Renal cortex interstitium (tissue), 11 donors: ENCODE measurements at regions not wholly inside any gene's neighbourhood (a gene's known extent, or its start where the extent isn't known, plus 50 kb on each side); places are given as distances from the start of the nearest gene placed in this dataset.
"Not testable (repeated sequence)": the region's sequence is repeated elsewhere in the genome, so short reads cannot be mapped to it uniquely, and the experiment has no call there.

Experiments
- DNase-seq, 11 donors: peaks; one replicate each; pipeline ENCODE4 v3.0.0-alpha.2; 2013; ENCODE audit warnings: low read depth in 9 of 11, low spot score in 4 of 11; ENCODE audit errors: extremely low read depth in 1 of 11

DNA sequence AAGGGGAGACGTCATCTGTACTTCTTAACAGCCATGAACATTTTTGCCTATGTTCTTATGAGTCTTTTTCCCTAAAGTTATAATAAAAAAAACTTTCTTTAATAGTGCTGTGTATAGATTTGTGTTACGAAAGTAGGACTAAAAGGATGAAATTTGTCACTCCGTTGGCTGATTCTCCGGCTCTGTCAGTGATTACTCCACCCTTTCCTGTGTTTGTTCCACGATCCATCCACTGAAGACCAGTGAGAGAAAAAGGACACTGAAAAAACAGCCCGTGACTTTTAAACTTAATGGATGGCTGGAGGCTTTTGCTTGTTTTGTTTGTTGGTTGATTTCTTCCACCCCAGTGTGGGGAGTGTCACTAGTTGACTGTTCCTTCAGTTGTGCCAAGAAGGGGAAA is 232.0 kb upstream of the NOX3 start:
- peak in 1 of 11 donors; percentile 3 for DNase-seq

- no peak for DNase-seq
These were observed 229.0 kb upstream of the NOX3 start for GRCh38 chr6:155684416-155685196.

DNA sequence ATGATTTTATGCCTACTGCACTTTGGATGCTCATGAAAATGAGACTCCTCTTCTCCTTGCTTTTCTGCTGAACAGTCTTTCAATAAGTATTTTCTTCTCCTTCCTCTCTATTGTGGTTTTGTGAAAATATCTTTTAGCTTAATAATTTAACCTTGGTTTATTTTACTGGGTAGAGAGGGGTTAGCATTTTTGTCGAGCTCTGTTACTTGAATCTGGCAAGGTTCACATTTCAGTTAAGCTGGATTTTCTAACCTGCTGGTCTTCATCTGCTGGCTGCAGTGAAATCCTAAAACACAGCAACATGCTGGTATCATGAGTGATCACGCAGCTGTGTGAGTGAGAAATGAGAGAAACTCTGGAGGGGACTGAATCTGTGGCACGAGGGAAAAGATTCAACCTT is 222.7 kb upstream of the NOX3 start:
- no peak for DNase-seq

DNA sequence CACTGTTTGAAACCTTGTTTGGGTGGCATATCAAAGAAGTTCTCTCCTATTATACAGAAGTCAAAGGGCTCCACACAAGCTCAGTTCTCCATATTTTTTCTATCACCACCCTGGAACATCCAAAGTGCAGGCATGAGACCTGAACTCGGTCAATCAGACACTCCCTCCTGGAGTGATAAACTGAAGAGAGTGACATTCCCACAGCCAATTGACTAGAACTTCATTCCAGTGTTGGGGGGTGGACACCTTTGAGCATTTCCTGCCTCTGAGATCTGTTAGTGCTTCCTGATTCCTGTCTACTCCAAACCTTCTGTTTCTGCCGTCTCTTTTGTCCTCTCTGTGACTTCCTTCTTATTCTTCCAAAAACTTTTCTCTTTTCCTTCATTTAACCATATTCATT is 220.7 kb upstream of the NOX3 start:
- DNase-seq = no peak

- no peak for DNase-seq
These were observed 215.0 kb upstream of the NOX3 start for GRCh38 chr6:155670655-155671054.

DNA sequence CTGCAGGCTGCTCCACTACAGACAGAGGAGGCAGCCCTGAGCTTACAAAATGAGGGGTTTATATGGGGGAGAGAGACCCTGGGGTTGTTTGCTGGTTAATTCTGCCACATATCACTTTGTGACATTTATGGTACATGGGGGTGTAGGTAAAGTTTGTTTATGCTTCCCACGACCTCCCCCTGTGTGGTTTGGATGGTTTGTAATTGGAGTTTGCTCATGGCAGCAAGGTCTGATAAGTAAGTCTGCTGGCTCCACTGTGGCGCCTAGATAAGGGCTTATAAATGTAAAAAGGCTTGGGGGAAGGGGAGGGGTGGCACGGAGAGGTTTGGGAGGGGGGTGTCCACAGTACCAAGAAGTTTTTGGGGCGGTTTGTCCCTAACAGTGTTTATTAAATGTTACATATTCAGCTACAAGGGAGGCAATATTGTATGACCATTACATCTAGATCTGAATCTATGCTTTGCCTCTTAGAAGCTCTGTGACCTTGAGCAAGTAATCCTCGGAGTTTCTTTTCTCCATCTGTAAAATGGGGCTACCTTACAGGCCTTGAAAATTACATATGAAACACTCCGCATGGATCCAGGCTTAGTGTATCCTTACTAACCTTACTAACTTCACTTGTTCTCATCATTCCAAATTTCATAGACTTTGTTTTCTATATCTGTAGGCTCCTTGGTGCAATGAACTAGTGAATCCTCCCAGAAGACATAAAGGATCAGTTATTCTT is 204.8 kb upstream of the NOX3 start:
- peak in 3 of 11 donors; percentile 2 to 9 (median 4) for DNase-seq

DNA sequence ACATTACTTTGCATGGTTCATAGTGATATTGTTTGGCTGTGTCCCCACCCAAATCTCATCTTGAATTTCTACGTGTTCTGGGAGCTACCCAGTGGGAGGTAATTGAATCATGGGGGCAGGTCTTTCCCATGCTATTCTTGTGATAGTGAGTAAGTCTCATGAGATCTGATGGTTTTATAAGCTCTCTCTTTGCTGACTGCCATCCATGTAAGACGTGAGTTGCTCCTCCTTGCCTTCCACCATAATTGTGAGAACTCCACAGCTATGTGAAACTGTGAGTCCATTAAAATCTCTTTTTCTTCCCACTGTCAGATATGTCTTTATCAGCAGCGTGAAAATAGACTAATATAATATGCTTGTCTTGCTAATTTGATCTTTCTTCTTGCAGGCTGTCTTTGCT is 200.4 kb upstream of the NOX3 start:
- DNase-seq = no peak

DNA sequence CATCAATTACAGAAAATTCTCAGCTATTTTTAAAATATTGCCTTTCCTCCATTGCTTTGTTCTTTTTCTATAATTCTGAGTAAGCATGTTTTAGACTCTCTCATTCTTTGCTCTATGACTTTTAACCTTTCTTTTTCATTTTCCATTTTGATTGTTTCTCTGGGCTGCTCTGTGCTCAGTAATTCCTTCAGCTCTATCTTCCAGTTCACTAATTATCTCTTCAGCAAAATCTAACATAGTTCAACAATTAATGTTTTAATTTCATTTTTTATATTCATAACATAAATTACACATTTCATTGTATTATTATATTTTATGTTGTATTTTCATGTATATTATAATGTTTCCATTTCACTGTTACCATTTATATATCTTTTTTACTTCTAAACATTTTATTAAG is 198.8 kb upstream of the NOX3 start:
- no peak for DNase-seq

DNA sequence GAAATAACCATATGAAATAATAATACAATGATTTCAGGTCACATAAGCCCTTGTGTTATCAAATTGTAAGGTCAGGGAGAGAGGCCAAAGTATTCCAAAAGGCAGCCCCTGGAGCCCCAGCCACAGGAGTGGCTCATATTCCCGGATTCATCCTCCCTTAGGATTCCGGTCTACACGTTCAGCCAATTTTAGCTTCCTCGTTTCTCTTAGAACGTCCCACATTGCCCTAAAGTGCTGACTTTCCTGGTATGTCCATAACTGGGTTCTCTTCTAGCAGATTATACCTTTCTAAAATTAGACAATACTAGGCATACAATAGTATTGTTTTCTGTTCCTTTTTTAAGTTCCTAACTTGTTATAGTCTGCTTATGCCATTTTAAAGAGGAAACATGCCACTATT is 192.7 kb upstream of the NOX3 start:
- no peak for DNase-seq

DNA sequence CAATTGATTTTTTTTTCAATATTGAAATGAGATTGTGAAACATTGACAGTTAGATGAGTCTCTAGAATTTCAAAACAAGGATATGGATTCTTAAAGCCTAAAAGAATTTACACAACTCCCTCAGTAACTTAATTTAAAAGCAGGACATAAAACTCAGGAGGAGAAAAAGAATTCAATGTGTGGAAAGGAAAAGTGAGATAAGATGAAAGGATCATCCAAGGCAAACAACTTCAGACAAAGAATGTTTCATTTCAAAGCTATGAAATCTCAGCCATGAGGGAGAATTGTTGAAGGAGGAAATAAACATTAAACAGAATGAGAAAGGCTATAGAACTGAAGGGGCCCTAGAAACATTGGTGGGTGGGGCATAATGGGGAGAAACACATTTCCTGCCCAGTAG is 191.7 kb upstream of the NOX3 start:
- DNase-seq = no peak

DNA sequence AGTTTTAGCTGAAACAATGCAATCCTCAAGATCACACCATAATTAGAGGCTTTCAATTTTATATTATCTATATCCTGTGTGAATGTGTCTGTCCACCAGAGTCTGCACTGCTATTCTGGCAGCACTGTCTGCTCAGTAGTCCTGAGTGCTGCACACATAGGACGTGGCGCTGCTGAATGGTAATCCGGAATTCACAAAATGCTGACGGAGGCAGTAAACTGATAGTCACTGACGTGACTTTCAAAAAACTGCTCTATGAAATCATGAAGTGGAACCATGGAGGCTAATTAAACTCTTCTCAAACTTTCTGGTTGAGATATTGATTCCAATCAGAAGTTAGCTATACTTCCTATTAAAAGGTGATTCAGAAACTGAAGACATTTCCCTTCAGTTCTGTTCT is 190.8 kb upstream of the NOX3 start:
- DNase-seq = no peak

GRCh38 chr6:155645325-155645724 is 189.7 kb upstream of the NOX3 start:
- DNase-seq = no peak

DNA sequence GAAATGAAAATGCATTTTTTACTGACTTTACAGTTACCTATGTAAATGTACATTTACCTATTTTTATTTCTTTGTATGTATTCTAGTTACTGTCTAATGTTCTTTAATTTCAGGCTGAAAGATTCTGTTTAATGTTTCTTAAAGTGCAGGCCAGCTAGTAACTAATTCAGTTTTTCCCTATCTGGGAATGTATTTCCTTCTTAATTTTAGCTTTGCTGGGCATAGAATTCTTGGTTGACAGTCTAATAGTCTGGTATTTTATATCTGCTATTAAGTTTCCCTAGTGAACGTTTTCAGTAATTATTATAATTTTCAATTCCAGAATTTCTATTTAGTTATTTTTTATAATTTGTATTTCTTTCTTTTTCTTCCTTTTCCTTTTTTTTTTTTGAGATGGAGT is 186.0 kb upstream of the NOX3 start:
- no peak for DNase-seq

- DNase-seq = no peak
These were observed 182.6 kb upstream of the NOX3 start for GRCh38 chr6:155638200-155638599.

DNA sequence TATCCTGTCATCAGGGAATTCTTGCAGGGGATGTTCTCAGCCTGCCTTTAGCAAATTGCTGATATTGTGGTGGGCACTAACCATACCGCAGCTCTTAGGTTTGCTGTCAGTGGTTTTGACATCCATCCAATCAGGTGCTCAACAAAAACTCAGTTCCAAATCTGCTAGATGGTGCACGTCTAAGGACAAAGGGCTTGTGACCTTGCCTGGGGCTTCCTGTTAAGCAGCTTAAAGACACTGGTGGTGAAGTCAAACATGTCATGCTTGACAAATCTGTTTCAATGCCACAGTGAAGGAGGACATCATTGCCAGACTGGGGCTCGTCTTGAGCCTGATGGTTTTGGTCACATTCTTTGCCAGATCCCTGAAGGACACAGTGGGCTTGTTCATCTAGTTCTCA is 179.8 kb upstream of the NOX3 start:
- DNase-seq = no peak

DNA sequence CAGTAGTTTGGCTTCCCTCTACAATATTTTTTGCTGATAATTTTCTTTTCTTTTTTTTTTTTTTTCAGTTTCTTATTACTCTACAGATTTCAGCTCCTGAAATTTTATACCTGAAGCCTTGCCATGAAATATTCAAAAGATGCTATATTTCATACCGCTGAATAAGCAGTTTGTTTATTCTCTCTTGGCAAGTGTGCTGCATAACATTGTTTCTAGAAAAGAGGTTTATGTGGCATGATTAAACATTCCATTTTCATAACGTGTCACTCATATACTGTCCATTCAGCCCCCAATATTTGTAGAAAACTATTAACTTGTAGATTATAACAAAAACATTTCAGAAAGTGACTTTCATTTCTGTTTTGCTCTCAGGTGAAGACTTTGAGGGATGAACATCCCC is 174.4 kb upstream of the NOX3 start:
- no peak for DNase-seq

DNA sequence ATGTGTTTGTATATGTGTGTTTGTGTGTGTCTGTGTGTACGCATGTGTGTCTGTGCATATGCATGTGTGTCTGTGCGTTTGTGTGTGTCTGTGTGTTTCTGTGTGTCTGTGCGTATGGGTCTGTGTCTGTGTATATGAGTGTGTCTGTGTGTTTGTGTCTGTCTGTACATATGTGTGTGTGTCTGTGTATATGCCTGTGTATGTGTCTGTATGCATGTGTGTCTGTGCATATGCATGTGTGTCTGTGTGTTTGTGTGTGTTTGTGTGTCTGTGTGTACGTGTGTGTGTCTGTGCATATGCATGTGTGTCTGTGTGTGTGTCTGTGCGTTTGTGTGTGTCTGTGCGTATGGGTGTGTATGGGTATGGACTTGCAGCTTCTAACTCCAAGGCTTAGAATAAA is 174.0 kb upstream of the NOX3 start:
- no peak for DNase-seq

GRCh38 chr6:155628306-155628705 is 172.7 kb upstream of the NOX3 start:
- DNase-seq = no peak

- DNase-seq = not testable (repeated sequence)
These were observed 172.1 kb upstream of the NOX3 start for GRCh38 chr6:155627722-155628212.

DNA sequence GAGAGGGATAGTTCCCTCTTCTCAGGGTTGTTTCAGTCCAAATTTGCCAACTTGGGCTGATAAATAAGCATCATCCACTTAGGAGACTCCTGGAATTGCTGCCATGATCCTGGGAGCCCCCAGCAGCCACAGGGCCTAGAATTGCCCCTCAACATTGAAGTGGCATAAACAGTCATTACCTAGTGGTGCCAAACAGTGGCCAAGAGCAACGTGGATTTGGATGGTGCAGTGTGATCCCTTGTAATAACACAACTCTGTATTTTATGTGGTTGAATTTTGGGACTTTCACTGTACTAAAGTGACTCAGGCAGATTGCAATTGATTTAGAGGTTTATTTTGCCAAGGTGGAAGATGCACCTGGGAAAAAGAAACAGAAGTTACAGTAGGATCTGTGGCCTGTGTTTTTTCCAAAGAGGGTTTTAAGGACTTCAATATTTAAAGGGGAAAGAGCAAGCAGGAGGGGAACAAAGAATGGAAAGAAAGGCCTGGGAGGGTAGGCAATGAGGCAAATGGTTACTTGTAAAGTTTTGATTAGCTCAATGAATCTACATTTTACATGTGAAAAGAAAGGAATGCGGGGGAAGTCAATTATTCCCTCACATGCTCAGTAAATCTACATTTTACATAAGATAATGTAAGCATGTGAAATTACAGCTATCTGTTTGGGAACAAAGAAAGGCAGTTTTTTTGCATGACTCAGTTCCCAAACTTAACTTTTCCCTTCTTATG is 168.0 kb upstream of the NOX3 start:
- DNase-seq = no peak
